ENCODE measurements at regions not wholly inside any gene's neighbourhood (a gene's known extent, or its start where the extent isn't known, plus 50 kb on each side); places are given as distances from the start of the nearest gene placed in this dataset.

GRCh38 chr12:127881371-127882140 is 385.4 kb upstream of the TMEM132C start:
- TF ChIP-seq ZNF281 (CRISPR knock-in tag; IDR thresholded peaks at IDR 0.05): no peak
- TF ChIP-seq ZNF138 (CRISPR knock-in tag; conservative IDR thresholded peaks at IDR 0.05): no peak
- no peak for TF ChIP-seq CTCF (IDR thresholded peaks at IDR 0.05)
- no peak for TF ChIP-seq STAT6 (CRISPR knock-in tag; conservative IDR thresholded peaks at IDR 0.05; ENCODE audit: low read depth)
- no peak for TF ChIP-seq NR1H2 (CRISPR knock-in tag; IDR thresholded peaks at IDR 0.05)
